Endothelial cell (in vitro differentiated cells): ENCODE measurements at regions not wholly inside any gene's neighbourhood (a gene's known extent, or its start where the extent isn't known, plus 50 kb on each side); places are given as distances from the start of the nearest gene placed in this dataset.
A peak's percentile ranks its signal among the peaks of the same experiment; 100 is the strongest.

Source experiments
- DNase-seq: peaks from one replicate; pipeline ENCODE4 v3.0.0; 2021; ENCODE audit warnings: low spot score
- H3K27ac Mint-ChIP-seq: one replicate; pipeline ENCODE4 v1.8.0; 2021; ENCODE audit warnings: mixed read lengths, inconsistent platforms; ENCODE audit not compliant: unreplicated experiment
- H3K27me3 Mint-ChIP-seq: one replicate; pipeline ENCODE4 v1.8.0; 2021; ENCODE audit warnings: mild to moderate bottlenecking, moderate library complexity, mixed read lengths, inconsistent platforms; ENCODE audit not compliant: unreplicated experiment
- H3K36me3 Mint-ChIP-seq: one replicate; pipeline ENCODE4 v1.8.0; 2021; ENCODE audit warnings: mild to moderate bottlenecking, low read depth, mixed read lengths, inconsistent platforms; ENCODE audit not compliant: unreplicated experiment
- H3K4me1 Mint-ChIP-seq: one replicate; pipeline ENCODE4 v1.8.0; 2021; ENCODE audit warnings: mild to moderate bottlenecking, mixed read lengths, inconsistent platforms; ENCODE audit not compliant: unreplicated experiment
- H3K4me3 Mint-ChIP-seq: one replicate; pipeline ENCODE4 v1.8.0; 2021; ENCODE audit warnings: mild to moderate bottlenecking, mixed read lengths, inconsistent platforms; ENCODE audit not compliant: unreplicated experiment
- H3K9me3 Mint-ChIP-seq: one replicate; pipeline ENCODE4 v1.8.0; 2021; ENCODE audit warnings: mixed read lengths, inconsistent platforms; ENCODE audit not compliant: unreplicated experiment
- CTCF ChIP-seq: fragments of 200-600 bp; sonication (generic); IDR thresholded peaks from one replicate; pipeline ENCODE4 v1.5.0; 2021; ENCODE audit warnings: antibody characterized with exemption; ENCODE audit not compliant: unreplicated experiment

- DNase-seq: no peak
- Mint-ChIP-seq H3K27me3 (peaks cover 3% of the 10 kb centered on the region), H3K4me1 (peaks cover 15% of the 10 kb centered on the region), H3K9me3 (no peaks in the 10 kb centered on the region), H3K4me3 (no peak overlapping the region), H3K36me3 (no peaks in the 10 kb centered on the region), H3K27ac (no peak overlapping the region)
- no peak for TF ChIP-seq CTCF
These were observed 85.7 kb downstream of the GLUL start for GRCh38 chr1:182305861-182306260.

- no peaks in the 10 kb centered on the region for H3K36me3 Mint-ChIP-seq
- H3K4me1 Mint-ChIP-seq: peaks cover 21% of the 10 kb centered on the region
- no peaks in the 10 kb centered on the region for H3K9me3 Mint-ChIP-seq
- no peak for TF ChIP-seq CTCF
- H3K27me3 Mint-ChIP-seq: peaks cover 3% of the 10 kb centered on the region
- H3K27ac Mint-ChIP-seq: no peak overlapping the region
- no peak for DNase-seq
- H3K4me3 Mint-ChIP-seq: no peak overlapping the region
These were observed 87.0 kb downstream of the GLUL start for GRCh38 chr1:182304627-182305026.

GRCh38 chr1:182304218-182304617 is 87.4 kb downstream of the GLUL start:
- Mint-ChIP-seq H3K27ac (no peak overlapping the region), H3K27me3 (peaks cover 3% of the 10 kb centered on the region), H3K36me3 (no peaks in the 10 kb centered on the region), H3K9me3 (no peaks in the 10 kb centered on the region), H3K4me1 (peaks cover 18% of the 10 kb centered on the region), H3K4me3 (no peak overlapping the region)
- DNase-seq: no peak
- TF ChIP-seq CTCF: no peak

- no peaks in the 10 kb centered on the region for H3K36me3 Mint-ChIP-seq
- H3K4me1 Mint-ChIP-seq: peaks cover 18% of the 10 kb centered on the region
- TF ChIP-seq CTCF: no peak
- no peak overlapping the region for H3K4me3 Mint-ChIP-seq
- peaks cover 3% of the 10 kb centered on the region for H3K27me3 Mint-ChIP-seq
- no peaks in the 10 kb centered on the region for H3K9me3 Mint-ChIP-seq
- DNase-seq: no peak
- H3K27ac Mint-ChIP-seq: no peak overlapping the region
These were observed 87.8 kb downstream of the GLUL start for GRCh38 chr1:182303778-182304177.

GRCh38 chr1:182301467-182302198 is 90.0 kb downstream of the GLUL start:
- DNase-seq: no peak
- Mint-ChIP-seq H3K36me3 (no peaks in the 10 kb centered on the region), H3K27ac (peak overlapping the region; percentile 55), H3K9me3 (no peaks in the 10 kb centered on the region), H3K4me3 (no peak overlapping the region), H3K4me1 (peaks cover 20% of the 10 kb centered on the region), H3K27me3 (peaks cover 3% of the 10 kb centered on the region)
- no peak for TF ChIP-seq CTCF
